ENCODE measurements at regions not wholly inside any gene's neighbourhood (a gene's known extent, or its start where the extent isn't known, plus 50 kb on each side); places are given as distances from the start of the nearest gene placed in this dataset.

DNA sequence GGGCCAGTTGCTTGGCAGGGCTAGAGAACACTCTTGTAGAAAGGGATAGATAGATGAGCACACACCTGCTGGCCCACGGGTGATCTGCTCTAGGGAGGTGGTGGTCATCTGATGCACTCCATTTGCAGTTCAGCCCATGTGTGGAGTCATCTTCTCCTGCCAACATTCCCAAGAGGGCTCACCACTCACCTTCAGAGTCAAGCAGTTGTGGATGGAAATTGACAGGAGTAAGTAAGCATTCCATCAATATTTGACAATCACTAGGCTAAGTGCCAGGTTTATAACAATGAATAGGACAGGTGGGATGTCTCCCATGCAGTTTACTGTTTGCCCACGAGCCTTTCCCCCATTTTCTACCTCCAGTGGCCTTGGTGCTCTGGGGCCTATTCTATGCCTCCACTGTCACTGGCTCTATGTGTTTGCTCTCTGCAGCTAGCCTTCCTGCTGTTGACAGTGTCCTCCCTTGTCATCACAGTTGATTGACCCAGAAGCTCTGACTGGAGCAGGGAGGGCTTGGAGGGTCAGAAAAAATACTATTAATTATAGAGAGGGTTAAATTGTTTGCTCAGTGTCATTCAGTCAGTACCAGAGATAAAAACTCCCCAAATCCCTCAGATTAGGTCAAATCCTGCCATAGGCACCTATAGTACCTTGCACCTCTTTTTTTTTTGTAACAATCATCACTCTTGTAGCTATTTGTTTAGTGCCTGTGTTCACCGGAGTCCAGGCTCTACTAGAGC, 134.6 kb upstream of the PZP start (continued):
- TF ChIP-seq HDAC2 (IDR thresholded peaks at IDR 0.05; ENCODE audit: borderline replicate concordance in 1 of 2, low read depth in 2 of 2, low read length in 2 of 2) (no peak), SP4 (IDR thresholded peaks at IDR 0.05; ENCODE audit: low read length) (no peak), SUZ12 (IDR thresholded peaks at IDR 0.05; ENCODE audit: low read length) (no peak), KDM1A (IDR thresholded peaks at IDR 0.05; ENCODE audit: borderline replicate concordance, low read length) (no peak), CBX8 (IDR thresholded peaks at IDR 0.05; ENCODE audit: borderline replicate concordance, low read depth, low read length) (no peak), CTBP2 (IDR thresholded peaks at IDR 0.05; ENCODE audit: borderline replicate concordance, insufficient read depth, insufficient read length, low read length) (no peak), JUND (IDR thresholded peaks at IDR 0.05; ENCODE audit: low read length) (no peak), RXRA (IDR thresholded peaks at IDR 0.05; ENCODE audit: insufficient read depth, low read depth, low read length) (no peak)
